Kidney epithelial cell (primary cell): ENCODE measurements at regions not wholly inside any gene's neighbourhood (a gene's known extent, or its start where the extent isn't known, plus 50 kb on each side); places are given as distances from the start of the nearest gene placed in this dataset.
"Not testable (repeated sequence)": the region's sequence is repeated elsewhere in the genome, so short reads cannot be mapped to it uniquely, and the experiment has no call there.

Source experiments
- DNase-seq: peaks from one replicate; pipeline ENCODE4 v3.0.0-alpha.2; 2010; ENCODE audit warnings: low read depth
- H3K27me3 ChIP-seq: 2 replicates; pipeline ENCODE4 v1.6.0; 2011; ENCODE audit warnings: low read length; ENCODE audit not compliant: control insufficient read depth, insufficient read depth
- H3K36me3 ChIP-seq: 2 replicates; pipeline ENCODE4 v1.5.1; 2011; ENCODE audit warnings: low read length; ENCODE audit not compliant: control insufficient read depth, insufficient read depth
- H3K4me3 ChIP-seq: 2 replicates; pipeline ENCODE4 v1.5.1; 2011; ENCODE audit warnings: low read depth, mild to moderate bottlenecking, control low read depth, low read length
- TF ChIP-seq, protein P1 (sequence below): IDR thresholded peaks from 2 replicates; pipeline ENCODE4 v1.5.1; 2011; ENCODE audit warnings: mild to moderate bottlenecking, moderate library complexity, low read length, control low read depth, inconsistent platforms; ENCODE audit not compliant: insufficient read depth, poor library complexity, severe bottlenecking

DNA sequence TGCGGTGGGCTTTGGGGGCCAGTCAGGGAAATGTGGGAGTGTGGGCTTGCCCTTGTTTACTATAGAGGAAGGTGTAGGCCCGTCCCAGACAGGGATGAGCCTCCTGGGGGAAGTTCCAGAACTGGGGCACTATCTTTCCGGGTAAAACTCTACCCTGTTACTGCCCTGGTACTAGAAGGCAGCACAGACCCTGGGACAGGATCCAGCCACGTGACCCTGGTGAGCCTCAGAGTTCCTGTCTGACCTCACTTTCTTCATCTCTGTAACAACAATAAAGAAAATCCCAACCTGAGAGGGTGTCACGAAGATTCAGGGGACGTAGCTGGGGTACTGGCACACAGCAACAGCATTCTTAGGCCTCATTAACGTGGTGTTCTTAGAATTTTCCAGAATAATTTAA lies 239.6 kb upstream of the FOXF1 start:
- DNase-seq: no peak

DNA sequence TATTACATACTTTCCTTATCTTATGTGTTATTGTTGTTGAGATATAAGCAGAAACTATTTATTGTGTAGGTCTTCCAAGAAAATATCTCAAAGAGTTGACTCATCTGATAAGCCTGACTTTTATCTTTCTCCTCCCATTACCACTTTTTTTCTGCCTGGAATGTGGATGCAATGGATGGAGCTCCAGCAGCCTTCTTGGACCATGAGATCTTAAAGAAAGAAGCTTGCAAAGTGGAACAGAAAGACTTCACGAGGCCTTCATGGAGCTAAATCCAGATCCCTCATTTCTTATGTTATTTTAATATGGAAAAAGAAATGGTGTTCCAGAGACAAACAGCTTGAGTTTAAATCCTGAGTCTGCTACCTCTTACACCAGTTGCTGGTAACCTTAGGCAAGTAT lies 237.6 kb upstream of the FOXF1 start:
- H3K4me3 ChIP-seq: no peak overlapping the region
- no peaks in the 10 kb centered on the region for H3K36me3 ChIP-seq
- TF ChIP-seq, protein P1, sequence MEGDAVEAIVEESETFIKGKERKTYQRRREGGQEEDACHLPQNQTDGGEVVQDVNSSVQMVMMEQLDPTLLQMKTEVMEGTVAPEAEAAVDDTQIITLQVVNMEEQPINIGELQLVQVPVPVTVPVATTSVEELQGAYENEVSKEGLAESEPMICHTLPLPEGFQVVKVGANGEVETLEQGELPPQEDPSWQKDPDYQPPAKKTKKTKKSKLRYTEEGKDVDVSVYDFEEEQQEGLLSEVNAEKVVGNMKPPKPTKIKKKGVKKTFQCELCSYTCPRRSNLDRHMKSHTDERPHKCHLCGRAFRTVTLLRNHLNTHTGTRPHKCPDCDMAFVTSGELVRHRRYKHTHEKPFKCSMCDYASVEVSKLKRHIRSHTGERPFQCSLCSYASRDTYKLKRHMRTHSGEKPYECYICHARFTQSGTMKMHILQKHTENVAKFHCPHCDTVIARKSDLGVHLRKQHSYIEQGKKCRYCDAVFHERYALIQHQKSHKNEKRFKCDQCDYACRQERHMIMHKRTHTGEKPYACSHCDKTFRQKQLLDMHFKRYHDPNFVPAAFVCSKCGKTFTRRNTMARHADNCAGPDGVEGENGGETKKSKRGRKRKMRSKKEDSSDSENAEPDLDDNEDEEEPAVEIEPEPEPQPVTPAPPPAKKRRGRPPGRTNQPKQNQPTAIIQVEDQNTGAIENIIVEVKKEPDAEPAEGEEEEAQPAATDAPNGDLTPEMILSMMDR: no peak
- no peaks in the 10 kb centered on the region for H3K27me3 ChIP-seq
- no peak for DNase-seq

More for the DNA sequence above, 239.6 kb upstream of the FOXF1 start:
- TF ChIP-seq, protein P1: no peak
- no peaks in the 10 kb centered on the region for H3K36me3 ChIP-seq
- H3K27me3 ChIP-seq: no peaks in the 10 kb centered on the region
- H3K4me3 ChIP-seq: no peak overlapping the region

DNA sequence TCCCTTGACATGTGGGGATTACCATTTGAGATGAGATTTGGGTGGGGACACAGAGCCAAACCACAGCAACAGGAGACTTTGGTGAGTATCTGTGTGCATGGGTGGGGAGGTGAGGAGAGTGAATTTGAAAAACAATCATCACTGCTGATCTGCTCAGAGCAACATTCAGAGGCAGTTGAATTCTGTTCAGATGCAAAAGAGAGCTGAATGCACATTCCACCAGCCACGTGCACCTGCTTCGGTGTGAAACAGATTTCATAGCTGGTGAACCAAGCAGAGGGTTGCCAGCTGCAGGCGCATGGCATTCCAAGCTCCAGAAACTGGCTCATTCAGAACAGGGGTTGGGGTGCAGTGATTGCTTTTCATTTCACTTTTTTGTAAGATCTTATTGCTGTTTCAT lies 233.1 kb upstream of the FOXF1 start:
- H3K4me3 ChIP-seq: no peak overlapping the region
- DNase-seq: no peak
- TF ChIP-seq, protein P1: no peak
- no peaks in the 10 kb centered on the region for H3K36me3 ChIP-seq
- no peaks in the 10 kb centered on the region for H3K27me3 ChIP-seq

DNA sequence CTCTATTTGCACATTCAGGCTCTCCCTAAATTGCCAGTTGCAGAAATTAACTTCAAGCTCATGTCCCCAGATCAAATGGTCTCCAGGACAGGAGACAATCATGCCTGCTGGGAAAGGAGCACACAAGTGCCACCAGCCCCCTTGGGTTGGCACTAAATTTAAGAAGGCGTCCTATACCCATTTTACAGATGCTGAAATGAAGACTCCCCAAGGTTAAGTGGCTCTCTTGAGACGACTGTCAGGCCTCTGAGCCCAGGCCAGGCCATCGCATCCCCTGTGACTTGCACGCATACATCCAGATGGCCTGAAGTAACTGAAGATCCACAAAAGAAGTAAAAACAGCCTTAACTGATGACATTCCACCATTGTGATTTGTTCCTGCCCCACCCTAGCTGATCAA lies 232.5 kb upstream of the FOXF1 start:
- DNase-seq, H3K27me3 ChIP-seq: not testable (repeated sequence)

DNA sequence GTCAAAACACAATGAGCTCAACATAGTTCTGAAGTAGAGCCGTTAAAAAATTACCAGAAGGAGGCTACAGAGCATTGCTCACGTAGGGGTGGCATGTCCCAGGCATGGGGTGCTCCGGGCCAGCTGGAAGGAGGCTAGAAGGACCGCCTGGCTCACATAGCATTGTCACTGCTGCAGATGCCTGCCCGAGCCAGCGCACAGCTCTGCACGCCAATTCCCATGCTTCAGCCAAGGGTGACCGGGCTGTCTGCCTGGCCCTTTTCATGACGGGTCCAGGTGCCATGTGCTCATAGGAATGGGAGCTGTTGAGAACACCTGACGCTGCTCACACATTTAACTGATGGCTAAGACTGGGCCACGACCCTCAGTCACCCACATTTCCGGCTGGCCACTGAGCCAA lies 228.9 kb upstream of the FOXF1 start:
- Histone ChIP-seq H3K4me3 (no peak overlapping the region), H3K36me3 (no peaks in the 10 kb centered on the region), H3K27me3 (peaks cover 18% of the 10 kb centered on the region)
- TF ChIP-seq, protein P1: no peak
- no peak for DNase-seq

More for the DNA sequence above, 232.5 kb upstream of the FOXF1 start:
- H3K36me3 ChIP-seq, H3K4me3 ChIP-seq: not testable (repeated sequence)

DNA sequence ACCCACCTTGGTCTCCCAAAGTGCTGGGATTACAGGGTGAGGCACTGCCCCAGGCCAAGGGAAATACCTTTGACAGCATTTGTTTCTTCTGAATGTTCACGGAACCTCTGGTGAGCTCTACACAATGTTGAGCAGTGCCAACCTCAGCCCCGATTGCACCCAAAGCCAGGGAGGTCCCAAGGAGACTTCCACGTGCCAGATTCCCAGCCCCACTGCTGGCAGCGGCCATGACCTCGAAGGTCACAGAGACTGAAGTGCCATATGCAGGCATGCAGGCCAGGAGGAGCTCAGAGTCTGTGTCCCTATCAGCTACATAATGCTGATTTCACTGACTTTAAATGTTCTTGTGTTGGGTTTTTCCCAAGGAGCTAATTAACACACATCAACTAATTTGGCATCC lies 226.4 kb upstream of the FOXF1 start:
- Histone ChIP-seq H3K27me3 (peaks cover 42% of the 10 kb centered on the region), H3K4me3 (no peak overlapping the region), H3K36me3 (no peaks in the 10 kb centered on the region)
- TF ChIP-seq, protein P1: no peak
- no peak for DNase-seq

DNA sequence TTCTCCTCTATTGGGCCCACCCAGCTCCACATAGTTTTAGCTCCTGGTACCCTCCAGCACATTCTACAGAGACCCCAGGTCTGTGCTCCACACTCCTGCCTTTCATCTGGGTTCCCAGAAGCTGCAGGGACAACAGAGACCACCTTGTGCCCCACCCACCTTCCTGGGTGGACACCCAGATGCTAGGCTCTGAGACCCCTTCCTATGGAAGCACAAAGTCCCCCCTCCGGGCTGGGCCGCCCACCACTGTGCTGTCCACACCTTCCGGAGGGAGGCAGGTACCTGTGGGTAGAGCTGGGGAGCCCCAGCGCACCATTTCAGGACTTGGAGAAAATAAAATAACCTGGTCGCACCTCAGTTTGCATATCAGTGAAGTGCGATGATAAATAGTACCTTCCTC lies 224.9 kb upstream of the FOXF1 start:
- Histone ChIP-seq H3K4me3 (no peak overlapping the region), H3K36me3 (no peaks in the 10 kb centered on the region), H3K27me3 (peaks cover 54% of the 10 kb centered on the region)
- TF ChIP-seq, protein P1: no peak
- DNase-seq: no peak
